GM15510 (cell line): ENCODE measurements at regions not wholly inside any gene's neighbourhood (a gene's known extent, or its start where the extent isn't known, plus 50 kb on each side); places are given as distances from the start of the nearest gene placed in this dataset.

Source experiments
- POLR2A ChIP-seq: IDR thresholded peaks from 3 replicates; pipeline ENCODE4 v1.6.1; 2011; ENCODE audit warnings: borderline replicate concordance; ENCODE audit not compliant: insufficient read length; ENCODE audit errors: extremely low read depth

DNA sequence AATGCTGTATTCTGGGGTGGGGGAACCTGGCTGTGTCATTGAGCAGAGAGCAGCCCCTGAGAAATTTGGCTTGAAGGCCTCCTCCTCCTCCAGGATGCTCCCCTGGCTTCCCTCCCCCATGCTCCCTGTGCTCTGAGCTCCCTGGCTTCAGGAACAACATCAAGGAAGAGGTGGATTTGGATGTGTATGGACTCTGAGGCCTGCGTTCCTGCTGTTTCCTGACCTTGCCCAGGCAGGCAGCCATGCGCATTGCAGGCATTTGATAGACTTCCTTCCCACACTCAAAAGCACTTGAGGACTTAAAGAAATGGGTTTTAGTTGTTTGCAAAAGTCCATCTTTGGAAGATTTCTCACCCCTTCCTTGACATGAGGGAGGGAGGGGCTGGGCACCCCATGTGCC lies 1317.1 kb downstream of the BRD1 start:
- no peak for TF ChIP-seq POLR2A

DNA sequence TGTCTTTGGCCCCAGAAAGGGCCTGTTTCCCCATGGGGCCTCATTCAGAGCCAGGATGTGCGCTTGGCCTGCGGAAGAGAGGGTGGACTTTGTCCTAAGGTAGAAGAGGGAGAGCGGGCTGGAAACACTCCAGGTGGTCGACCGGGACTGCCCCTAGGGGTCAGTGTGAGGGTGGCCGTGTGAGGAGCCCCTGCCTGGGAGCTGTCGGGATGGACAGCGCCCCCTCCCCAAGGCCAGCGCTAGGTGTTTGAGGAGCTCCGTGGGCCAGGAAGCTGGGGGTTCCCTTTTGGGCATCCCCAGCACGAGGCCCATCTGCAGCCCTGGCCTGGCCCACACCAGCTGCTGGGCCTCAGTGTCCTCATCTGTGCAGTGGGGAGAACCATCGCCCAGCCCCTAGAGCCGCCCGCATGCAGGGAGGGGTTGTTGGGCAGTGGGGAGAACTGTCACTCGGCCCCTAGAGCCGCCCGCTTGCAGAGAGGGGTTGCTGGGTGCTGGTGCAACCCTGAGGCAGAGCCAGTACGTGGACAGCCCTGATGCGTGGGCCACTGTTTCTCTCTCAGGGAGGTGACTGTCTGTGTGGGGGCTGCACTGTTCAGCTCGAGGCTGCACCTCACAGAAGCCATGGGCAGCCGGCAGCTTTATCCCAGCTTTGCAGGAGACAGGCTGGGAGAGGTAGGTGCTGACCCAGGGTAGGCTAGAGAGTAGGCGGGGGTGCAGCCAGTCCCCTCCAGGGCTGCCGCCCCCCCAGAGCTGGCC lies 1319.9 kb downstream of the BRD1 start:
- no peak for TF ChIP-seq POLR2A

- TF ChIP-seq POLR2A, result no peak
Measured at GRCh38 chr22:48507171-48507570, 1320.5 kb downstream of the BRD1 start.

DNA sequence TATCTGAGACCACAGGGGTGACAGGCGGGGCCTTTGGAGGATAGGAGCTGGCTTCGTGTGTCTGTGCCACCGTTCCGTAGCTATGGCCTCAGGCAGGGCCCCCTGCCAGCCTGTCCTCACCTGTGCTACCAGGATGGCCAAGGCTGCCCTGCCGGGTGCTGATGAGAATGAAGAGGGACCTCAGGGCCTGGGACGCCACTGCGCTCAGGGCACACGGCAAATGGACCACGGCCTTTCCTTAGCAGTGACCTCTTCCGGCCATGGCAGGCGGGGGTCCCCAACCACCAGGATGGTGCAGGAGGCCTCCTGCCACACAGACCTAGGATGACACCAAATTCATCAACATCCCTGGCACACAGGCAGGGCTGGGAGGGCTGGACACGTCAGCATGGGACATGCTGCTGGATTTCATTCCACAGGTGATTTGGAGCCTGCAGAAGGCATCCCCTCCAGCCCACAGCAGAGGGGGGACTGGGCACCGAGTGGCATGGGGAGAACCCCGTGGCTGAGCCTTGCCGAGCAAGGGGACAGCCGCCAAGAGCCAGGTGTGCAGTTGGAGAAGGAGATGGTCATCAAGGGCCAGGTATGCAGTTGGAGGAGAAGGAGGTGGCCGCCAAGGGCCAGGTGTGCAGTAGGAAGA lies 1321.0 kb downstream of the BRD1 start:
- no peak for TF ChIP-seq POLR2A

DNA sequence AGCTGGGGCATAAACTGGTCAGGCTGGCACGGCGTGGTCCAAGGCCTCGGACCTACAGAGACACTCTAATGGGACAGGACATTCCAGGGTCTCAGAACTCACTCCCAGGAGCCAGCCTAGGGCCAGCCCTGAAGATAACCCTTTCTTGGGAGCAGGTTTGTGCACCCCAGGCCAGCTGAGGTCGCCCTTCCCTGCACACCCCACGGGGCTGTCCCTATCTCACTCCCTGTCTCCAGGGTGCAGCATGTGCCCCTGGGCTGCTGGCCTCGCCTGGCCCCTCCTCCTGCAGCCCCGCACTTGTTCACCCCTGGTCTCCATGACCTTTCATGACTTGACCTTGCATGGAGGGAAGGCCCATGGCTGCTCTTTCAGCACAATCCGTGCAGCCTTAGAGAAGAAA lies 1321.8 kb downstream of the BRD1 start:
- no peak for TF ChIP-seq POLR2A

GRCh38 chr22:48504519-48505140 lies 1323.0 kb downstream of the BRD1 start:
- no peak for TF ChIP-seq POLR2A

DNA sequence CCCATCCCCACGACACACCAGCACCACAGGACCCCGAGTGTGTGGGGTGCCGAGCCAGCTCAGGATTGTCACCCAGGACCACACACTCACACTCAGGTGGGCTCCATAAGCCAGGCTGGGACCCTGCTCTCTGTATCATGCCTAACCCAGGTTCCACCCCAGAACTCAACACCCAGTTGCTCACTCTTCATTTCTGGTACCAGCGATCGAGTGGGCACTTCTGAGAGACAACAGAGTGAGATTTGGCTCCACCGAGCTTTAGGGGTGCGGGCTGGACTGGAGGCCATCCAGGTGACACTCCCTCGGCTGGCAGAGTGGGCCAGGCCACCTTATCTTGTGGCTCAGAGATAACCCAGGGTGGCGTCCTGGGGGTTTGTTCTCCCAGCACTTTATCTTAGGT lies 1323.8 kb downstream of the BRD1 start:
- TF ChIP-seq POLR2A, result no peak

GRCh38 chr22:48503035-48503625 lies 1324.5 kb downstream of the BRD1 start:
- TF ChIP-seq POLR2A, result no peak

GRCh38 chr22:48501231-48501750 lies 1326.4 kb downstream of the BRD1 start:
- no peak for TF ChIP-seq POLR2A

DNA sequence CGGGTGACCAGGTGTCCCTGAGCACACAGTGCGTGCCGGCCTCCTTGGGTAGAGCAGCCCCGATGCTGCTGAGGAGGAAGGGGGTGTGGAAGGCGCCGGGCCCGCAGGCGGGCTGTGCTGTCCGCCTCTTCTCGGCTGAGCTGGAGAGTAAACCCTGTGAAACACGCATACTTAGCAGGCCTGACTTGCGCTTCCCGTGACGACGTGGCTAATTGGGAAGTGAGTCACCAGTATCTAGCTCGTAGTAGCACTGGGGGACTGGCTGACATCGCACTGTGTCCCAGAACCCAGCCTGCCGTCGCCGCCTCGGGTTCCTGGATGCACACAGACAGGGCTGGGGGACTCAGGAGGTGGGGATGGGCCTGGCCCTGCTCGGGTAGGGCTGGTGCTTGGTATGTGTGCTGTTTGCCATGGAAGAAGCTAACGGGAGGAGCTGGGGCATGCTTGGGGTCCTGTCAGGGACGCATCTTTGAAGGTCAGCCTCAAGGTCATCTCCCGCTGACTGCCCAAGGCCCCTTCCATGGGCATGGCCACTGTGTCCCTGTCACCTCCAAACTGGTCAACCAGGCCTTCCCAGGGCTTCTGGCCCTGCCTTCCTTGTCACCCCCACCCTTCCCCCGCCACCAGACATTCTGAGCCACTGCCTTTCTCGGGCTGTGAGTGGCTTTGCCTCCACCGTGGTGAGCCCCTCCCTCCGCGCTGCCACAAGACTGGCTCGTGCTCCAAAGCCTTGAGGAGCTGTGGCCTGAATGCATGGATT lies 1327.0 kb downstream of the BRD1 start:
- TF ChIP-seq POLR2A, result no peak

DNA sequence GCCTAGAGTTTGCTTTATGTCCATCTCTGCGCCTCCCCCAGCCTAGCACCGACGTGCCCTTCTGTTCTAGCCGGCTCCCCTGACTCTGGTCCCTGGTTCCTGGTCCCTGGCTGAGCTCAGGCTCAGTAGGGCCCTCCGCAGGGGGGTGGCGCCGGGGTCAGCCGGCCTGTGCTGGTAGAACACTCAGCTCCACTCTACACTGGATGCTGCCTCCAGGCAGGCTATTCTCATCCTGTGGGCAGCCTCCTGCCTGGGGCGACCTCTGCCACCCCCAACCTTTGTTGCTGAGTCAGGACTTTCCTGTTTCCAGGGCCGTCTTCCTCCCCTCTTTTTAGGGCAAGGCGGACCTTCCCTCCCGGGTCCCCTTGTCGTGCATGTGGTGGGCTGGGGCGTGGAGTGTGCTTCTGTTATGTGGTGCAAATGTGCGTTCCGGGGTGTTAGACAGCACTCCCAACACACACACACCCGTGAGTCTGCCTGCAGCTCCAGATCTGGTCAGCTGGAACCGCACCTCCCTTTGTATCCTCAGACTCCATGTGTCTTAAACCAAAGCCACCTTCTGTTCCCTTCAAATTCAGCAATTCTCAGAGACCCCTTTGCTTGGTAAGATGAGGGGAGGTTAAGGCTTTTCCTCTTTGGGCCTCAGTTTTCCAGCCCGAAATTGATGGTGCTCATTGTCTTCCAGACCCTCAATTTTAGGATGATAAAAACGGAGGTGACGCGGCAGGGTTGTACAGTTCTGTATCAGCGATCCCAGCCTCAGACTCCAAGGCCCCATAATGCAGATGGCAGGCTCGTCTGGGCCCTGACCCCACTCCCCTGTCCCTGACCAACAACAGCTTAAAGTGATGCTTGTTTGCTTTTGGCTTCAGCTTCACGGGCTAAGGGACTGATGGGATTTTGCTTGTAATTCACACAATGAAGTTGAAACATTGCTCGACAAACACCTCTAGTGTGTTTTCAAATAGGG lies 1327.9 kb downstream of the BRD1 start:
- TF ChIP-seq POLR2A, result no peak

- no peak for TF ChIP-seq POLR2A
Measured at GRCh38 chr22:48498526-48499331, 1328.9 kb downstream of the BRD1 start.
